Naive thymus-derived CD8-positive, alpha-beta T cell (primary cell): ENCODE measurements at regions not wholly inside any gene's neighbourhood (a gene's known extent, or its start where the extent isn't known, plus 50 kb on each side); places are given as distances from the start of the nearest gene placed in this dataset.

Experiments used
- ATAC-seq, 2 donors: fragments of 150-1000 bp; cut with Tn5 transposase in 1 of 2; sonication (Bioruptor Pico), chemical (Tn5 transposase) in 1 of 2; 1 replicate in 1 of 2; 2 replicates in 1 of 2; pipeline ENCODE4 v1.10.0; 2021; ENCODE audit warnings: mild to moderate bottlenecking in 2 of 2, moderate library complexity in 2 of 2
- POLR2A ChIA-PET: fragments of 350-600 bp; sonication (Branson Sonifier 250); formaldehyde crosslinking; loops from one replicate; lab custom pipeline; 2021; ENCODE audit warnings: antibody characterized with exemption; lab: Charles Lee
- DNase-seq, 10 donors: peaks; one replicate each; pipeline versions ENCODE4 v3.0.0 to v3.0.0-alpha.2; 2020 to 2022
- H3K27ac Mint-ChIP-seq, 10 donors: one replicate each; pipeline ENCODE4 v1.8.0; 2020 to 2022; ENCODE audit warnings: mild to moderate bottlenecking in 10 of 10, mixed read lengths in 10 of 10, moderate library complexity in 4 of 10, inconsistent platforms in 1 of 10
- H3K27me3 Mint-ChIP-seq, 5 donors: one replicate each; pipeline ENCODE4 v1.8.0; 2021 to 2022; ENCODE audit warnings: mixed read lengths in 5 of 5
- H3K36me3 Mint-ChIP-seq, 3 donors: one replicate each; pipeline ENCODE4 v1.8.0; 2020 to 2022; ENCODE audit warnings: mixed read lengths in 3 of 3, mild to moderate bottlenecking in 2 of 3, inconsistent platforms in 1 of 3
- H3K4me1 Mint-ChIP-seq, 4 donors: one replicate each; pipeline ENCODE4 v1.8.0; 2021 to 2022; ENCODE audit warnings: mixed read lengths in 4 of 4
- H3K4me3 Mint-ChIP-seq, 10 donors: one replicate each; pipeline ENCODE4 v1.8.0; 2020 to 2022; ENCODE audit warnings: mild to moderate bottlenecking in 10 of 10, mixed read lengths in 10 of 10, moderate library complexity in 6 of 10, inconsistent platforms in 1 of 10
- H3K9me3 Mint-ChIP-seq, 9 donors: one replicate each; pipeline ENCODE4 v1.8.0; 2020 to 2022; ENCODE audit warnings: mixed read lengths in 9 of 9, mild to moderate bottlenecking in 3 of 9, inconsistent platforms in 1 of 9, moderate library complexity in 1 of 9

GRCh38 chr4:3386526-3386925, 55.2 kb upstream of the HGFAC start:
- POLR2A ChIA-PET: no interaction called here
- ATAC-seq: no peak
- H3K4me1 Mint-ChIP-seq: peaks cover 6 to 43% (median 15%) of the 10 kb centered on the region in 4 donors
- H3K4me3 Mint-ChIP-seq: no peak overlapping the region
- no peak for DNase-seq
- H3K27me3 Mint-ChIP-seq: peaks cover 2 to 33% (median 17%) of the 10 kb centered on the region in 5 donors
- no peak overlapping the region for H3K27ac Mint-ChIP-seq
- peaks cover 0 to 8% (median 2%) of the 10 kb centered on the region in 3 donors for H3K36me3 Mint-ChIP-seq
- peaks cover 0 to 7% (median 1%) of the 10 kb centered on the region in 9 donors for H3K9me3 Mint-ChIP-seq

GRCh38 chr4:3387154-3387942, 54.4 kb upstream of the HGFAC start:
- peaks cover 0 to 5% (median 0%) of the 10 kb centered on the region in 9 donors for H3K9me3 Mint-ChIP-seq
- POLR2A ChIA-PET: no interaction called here
- peak overlapping the region in 1 of 10 donors; percentile 38 for H3K27ac Mint-ChIP-seq
- H3K4me3 Mint-ChIP-seq: peak overlapping the region in 1 of 10 donors; percentile 69
- H3K27me3 Mint-ChIP-seq: peaks cover 2 to 36% (median 17%) of the 10 kb centered on the region in 5 donors
- DNase-seq (no peak), ATAC-seq (no peak)
- peaks cover 6 to 43% (median 15%) of the 10 kb centered on the region in 4 donors for H3K4me1 Mint-ChIP-seq
- peaks cover 0 to 5% (median 2%) of the 10 kb centered on the region in 3 donors for H3K36me3 Mint-ChIP-seq

- Mint-ChIP-seq H3K4me1 (peaks cover 6 to 43% (median 15%) of the 10 kb centered on the region in 4 donors), H3K9me3 (no peaks in the 10 kb centered on the region), H3K27me3 (peaks cover 2 to 39% (median 17%) of the 10 kb centered on the region in 5 donors), H3K36me3 (peaks cover 0 to 2% (median 0%) of the 10 kb centered on the region in 3 donors), H3K27ac (peak overlapping the region in 1 of 10 donors; percentile 38), H3K4me3 (peak overlapping the region in 1 of 10 donors; percentile 69)
- POLR2A ChIA-PET: no interaction called here
- ATAC-seq (no peak), DNase-seq (no peak)
Measured at GRCh38 chr4:3387943-3388361, 53.8 kb upstream of the HGFAC start.

GRCh38 chr4:3388471-3389232, 53.1 kb upstream of the HGFAC start:
- H3K27ac Mint-ChIP-seq: peak overlapping the region in 1 of 10 donors; percentile 76
- H3K9me3 Mint-ChIP-seq: no peaks in the 10 kb centered on the region
- peak overlapping the region in 3 of 10 donors; percentile 18 to 76 (median 22) for H3K4me3 Mint-ChIP-seq
- peaks cover 2 to 39% (median 17%) of the 10 kb centered on the region in 5 donors for H3K27me3 Mint-ChIP-seq
- ATAC-seq (no peak), DNase-seq (no peak)
- H3K4me1 Mint-ChIP-seq: peaks cover 6 to 42% (median 15%) of the 10 kb centered on the region in 4 donors
- H3K36me3 Mint-ChIP-seq: peaks cover 0 to 2% (median 0%) of the 10 kb centered on the region in 3 donors
- POLR2A ChIA-PET: interaction anchor here (0.6 kb wide), 1 partner anchor 33 kb away, joined by 4 read pairs; no protein-coding TSS in a partner anchor

GRCh38 chr4:3389233-3390215, 52.2 kb upstream of the HGFAC start:
- Mint-ChIP-seq H3K27ac (peak overlapping the region in 2 of 10 donors; percentile 69 to 76), H3K9me3 (no peaks in the 10 kb centered on the region), H3K4me3 (peak overlapping the region in 3 of 10 donors; percentile 18 to 76 (median 41)), H3K36me3 (peaks cover 0 to 2% (median 0%) of the 10 kb centered on the region in 3 donors), H3K27me3 (peaks cover 2 to 38% (median 17%) of the 10 kb centered on the region in 5 donors), H3K4me1 (peaks cover 6 to 39% (median 15%) of the 10 kb centered on the region in 4 donors)
- POLR2A ChIA-PET: interaction anchor here (0.6 kb wide), 1 partner anchor 33 kb away, joined by 4 read pairs; no protein-coding TSS in a partner anchor
- ATAC-seq: no peak
- DNase-seq: no peak

- ATAC-seq (no peak), DNase-seq (no peak)
- H3K36me3 Mint-ChIP-seq: peaks cover 0 to under 1% (median 0%) of the 10 kb centered on the region in 3 donors
- peaks cover 2 to 35% (median 17%) of the 10 kb centered on the region in 5 donors for H3K27me3 Mint-ChIP-seq
- peak overlapping the region in 3 of 10 donors; percentile 32 to 56 (median 32) for H3K27ac Mint-ChIP-seq
- POLR2A ChIA-PET: no interaction called here
- H3K9me3 Mint-ChIP-seq: no peaks in the 10 kb centered on the region
- peaks cover 5 to 37% (median 13%) of the 10 kb centered on the region in 4 donors for H3K4me1 Mint-ChIP-seq
- H3K4me3 Mint-ChIP-seq: peak overlapping the region in 2 of 10 donors; percentile 28 to 41
Measured at GRCh38 chr4:3390288-3390811, 51.4 kb upstream of the HGFAC start.

GRCh38 chr4:3391422-3391821, 50.3 kb upstream of the HGFAC start:
- H3K4me3 Mint-ChIP-seq: no peak overlapping the region
- H3K36me3 Mint-ChIP-seq: peaks cover 0 to 4% (median 4%) of the 10 kb centered on the region in 3 donors
- DNase-seq: no peak
- no peak for ATAC-seq
- H3K27me3 Mint-ChIP-seq: peaks cover 2 to 29% (median 13%) of the 10 kb centered on the region in 5 donors
- H3K9me3 Mint-ChIP-seq: peaks cover 0 to 6% (median 0%) of the 10 kb centered on the region in 9 donors
- no peak overlapping the region for H3K27ac Mint-ChIP-seq
- POLR2A ChIA-PET: no interaction called here
- peaks cover 0 to 28% (median 5%) of the 10 kb centered on the region in 4 donors for H3K4me1 Mint-ChIP-seq
